ENCODE measurements at regions not wholly inside any gene's neighbourhood (a gene's known extent, or its start where the extent isn't known, plus 50 kb on each side); places are given as distances from the start of the nearest gene placed in this dataset.
A peak's percentile ranks its signal among the peaks of the same experiment; 100 is the strongest.

DNA sequence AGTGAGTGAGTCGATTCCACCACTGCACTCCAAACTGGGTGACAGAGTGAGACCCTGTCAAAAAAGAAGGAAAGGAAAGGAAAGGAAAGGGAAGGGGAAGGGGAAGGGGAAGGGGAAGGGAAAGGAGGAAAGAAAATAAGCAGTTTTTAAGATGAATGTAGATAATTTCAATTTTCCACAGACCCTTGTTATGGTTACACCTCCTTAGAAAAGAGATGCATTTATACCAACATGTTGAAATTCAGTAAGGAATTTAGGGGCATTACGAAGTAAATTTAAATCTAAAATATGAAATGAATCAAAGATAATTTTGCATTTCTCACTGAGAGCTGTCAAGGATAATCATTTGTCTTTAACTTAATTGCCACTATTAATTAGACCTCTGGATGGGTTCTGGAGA lies 146.5 kb upstream of the TMC3 start:
- DNase-seq = no peak

DNA sequence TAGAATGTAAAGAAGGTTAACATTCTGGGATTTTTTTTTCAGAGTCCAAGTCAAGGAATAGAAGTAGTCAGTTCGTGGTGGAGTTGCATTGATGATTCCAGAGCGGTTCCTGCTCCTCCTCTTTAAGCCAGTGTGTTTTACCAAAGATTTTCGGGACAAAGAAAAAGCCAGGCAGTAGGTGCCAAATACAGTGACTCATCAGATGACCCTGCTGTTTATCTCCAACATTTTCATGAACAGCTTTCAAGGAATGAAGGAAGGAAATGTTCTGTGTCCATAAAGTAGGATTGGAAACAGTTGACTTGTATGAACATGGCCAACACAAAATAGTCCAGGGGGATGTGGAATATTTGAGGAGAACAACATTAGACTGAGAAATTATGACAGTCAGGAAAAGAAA lies 142.4 kb upstream of the TMC3 start:
- no peak for DNase-seq

DNA sequence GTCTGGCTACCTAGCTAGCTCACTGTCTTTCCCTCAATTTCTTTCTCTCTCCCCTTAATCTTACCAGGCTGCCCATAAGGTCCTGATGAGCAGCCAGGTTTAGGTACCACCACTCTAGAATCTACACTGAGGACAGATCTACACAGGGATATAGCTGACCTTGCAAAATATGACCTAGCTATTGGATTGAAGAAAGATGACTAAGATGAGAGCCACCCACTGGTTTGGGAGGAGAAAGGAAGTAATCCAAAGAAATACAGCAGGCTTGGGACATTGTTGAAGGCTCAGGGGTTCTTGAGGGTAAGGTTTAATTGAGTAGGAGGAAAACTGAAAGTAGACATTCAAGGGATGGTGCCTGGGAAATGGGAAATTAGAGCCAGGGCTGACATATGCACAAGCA lies 142.0 kb upstream of the TMC3 start:
- no peak for DNase-seq

DNA sequence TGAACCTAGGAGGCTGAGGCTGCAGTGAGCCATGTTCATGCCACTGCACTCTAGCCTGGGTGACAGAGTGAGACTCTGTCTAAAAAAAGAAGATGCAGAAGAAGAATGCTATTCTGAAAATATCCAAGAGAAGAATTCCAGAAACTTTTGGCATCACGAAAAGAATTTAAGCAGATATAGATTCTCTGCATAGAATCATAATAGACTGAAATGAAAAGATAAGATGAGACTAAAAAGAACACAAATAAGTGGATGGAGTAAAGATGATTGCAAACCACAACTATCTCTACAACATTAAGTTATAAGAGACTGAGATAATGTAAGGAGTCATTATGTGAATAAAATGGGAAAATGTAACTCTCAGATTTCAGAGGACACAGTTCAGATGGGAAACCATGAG lies 140.7 kb upstream of the TMC3 start:
- no peak for DNase-seq

DNA sequence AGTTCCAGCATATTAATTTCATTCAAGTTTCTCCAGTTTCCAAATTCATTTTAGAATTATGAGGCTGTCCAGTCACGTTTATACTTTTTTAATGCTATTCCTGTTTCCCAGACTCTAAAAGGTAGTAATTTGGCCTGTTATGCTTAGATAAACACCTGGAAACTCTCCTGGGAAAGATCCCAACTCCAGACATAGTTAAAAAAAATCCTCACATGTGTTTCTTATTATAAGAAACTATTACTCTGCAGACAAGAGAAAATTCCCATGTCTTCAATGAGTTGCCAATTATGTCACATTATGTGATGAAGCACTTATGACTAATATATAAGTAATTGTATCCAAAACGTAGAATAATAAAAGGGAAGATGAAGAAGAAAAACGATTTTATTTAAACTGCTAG lies 137.1 kb upstream of the TMC3 start:
- DNase-seq = no peak

DNA sequence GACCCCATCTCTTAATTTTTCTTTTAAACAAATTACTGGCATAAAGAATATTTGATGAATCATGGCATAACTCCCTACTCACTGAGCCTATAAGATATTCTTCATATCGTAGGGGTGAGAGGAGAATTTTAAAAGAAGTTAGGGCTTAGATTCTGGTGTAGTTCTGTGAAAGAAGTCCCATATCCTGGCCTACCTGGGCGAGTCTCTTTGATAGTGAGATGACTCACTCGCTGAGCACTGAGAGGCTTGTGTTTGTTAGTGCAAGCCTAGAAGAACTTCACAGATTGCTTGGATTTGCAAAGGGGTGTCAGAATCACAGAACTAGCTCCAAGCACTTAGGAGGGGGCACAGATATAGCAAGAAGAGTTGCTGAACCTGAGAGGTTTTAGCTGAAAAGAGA lies 133.8 kb upstream of the TMC3 start:
- DNase-seq = no peak

DNA sequence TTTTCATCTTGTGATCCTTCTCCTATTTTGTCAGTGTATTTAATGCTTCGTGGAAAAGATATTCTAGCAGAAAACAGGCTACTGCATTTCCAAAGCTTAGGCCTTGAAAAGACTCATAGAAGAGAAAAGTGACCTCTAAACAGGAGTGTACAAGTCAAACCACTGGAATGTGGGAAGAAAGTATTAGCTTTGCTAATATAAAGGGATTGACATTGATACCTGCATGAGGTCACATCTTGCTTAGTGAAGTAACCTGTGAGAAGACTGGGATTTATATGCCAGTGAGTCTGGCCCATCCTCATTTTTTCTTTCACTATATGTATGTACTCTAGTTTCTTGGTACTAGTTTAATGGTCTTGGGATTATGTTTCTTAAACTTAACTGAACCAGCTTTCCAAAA lies 132.9 kb upstream of the TMC3 start:
- DNase-seq = no peak

DNA sequence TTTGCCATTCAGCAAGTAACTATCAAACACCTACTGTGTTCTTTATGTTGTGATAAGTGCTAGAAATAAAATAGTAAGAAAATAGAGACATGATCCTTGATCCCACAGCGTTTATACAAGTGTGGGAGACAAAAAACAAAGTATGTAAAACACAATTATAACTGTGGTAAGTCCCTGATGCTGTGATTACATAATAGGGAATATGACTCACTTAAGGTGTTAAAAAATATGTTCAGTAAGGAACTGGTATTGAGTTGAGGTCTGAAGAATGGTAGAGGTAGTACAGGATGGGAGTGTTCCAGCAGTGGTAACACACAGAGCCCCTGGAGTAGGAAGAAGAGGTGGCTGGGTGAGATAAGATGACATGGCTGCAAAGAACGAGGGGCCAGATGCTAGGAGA lies 132.1 kb upstream of the TMC3 start:
- DNase-seq = no peak

DNA sequence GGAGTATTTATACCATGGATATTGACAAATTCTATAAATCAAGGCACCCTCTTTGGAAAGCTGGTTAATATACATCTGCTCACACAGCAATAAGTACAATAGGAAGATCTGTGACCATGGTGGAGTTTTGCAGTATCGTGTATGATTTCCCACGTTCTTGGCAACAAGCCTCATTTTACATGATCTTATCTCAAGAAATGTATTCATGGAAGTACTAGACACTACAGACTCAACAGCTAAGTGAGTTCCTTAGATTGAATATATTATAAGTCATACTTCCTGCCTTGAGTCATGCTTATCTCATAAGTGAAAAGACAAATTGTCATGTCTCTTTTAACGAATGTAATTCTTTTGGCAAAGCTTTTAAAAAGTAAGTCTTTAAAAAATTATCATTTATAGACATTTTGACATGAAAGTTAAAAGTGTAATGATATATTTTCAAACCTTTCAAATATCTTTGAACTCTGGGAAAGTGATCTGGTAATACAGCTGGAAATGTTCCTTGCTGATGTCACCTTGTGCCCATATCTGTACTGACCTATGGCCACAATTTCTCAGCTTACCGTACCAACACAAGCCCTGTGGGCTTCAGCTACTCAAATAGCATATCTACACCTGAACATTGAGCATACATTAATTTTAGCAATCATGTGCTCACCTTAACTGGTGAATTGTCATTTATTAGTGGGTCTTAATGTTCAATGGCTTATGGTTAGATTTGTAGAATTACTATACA lies 130.3 kb upstream of the TMC3 start:
- no peak for DNase-seq

DNA sequence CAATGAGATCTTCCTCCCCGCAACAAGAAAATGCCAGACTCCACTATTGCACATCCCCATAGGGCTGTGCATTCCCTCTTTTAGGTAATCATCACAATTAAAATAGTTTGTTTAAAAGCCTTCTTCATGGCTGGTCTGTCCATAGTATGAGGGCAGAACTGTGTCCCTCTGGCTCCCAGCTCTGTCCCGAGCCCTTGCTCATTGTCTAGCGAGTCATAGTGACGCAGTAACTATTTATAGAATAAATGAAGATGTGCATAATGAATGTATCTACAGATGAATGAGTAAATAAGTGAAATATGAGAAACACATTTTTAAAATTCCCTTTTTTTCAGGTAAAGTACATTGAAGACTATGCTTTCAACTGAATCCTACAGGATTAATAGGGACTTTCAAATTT lies 128.4 kb upstream of the TMC3 start:
- no peak for DNase-seq

DNA sequence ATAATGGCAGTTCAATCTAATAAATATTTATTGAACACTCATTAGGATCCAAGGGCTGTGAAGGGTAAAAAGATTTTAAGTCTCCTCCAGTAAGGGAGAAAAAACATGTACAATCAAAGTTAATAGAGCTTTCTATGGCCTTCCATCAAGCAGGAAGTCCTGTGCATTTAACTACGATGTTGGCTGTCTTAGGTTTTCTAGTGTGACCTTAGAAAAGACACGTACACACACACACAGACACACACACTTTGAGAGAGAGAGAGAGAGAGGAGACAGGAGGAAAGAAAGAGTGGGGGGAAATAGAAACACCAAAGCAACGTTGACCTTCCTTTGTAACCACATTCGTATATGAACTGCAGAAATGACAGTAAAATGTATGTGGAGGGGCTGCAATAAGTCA lies 126.1 kb upstream of the TMC3 start:
- no peak for DNase-seq

DNA sequence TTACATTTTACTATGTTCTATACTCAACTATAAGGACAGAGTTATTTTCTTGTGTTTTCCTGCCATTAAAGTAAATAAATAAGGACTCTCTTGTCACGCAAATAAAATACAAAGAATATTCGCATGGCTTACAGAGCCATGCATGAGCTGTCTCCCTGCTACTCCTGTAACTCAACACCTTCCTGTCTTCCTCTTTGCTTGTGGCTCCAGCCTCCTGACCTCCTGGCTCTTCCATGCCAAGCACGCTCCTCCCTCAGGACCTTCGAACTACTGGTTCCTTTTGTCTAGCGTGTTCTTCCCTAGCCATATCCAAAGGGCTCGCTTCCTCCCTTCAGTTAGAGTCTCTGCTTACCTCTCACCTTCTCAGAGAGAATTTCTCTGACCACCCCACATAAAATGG lies 124.3 kb upstream of the TMC3 start:
- DNase-seq = no peak

DNA sequence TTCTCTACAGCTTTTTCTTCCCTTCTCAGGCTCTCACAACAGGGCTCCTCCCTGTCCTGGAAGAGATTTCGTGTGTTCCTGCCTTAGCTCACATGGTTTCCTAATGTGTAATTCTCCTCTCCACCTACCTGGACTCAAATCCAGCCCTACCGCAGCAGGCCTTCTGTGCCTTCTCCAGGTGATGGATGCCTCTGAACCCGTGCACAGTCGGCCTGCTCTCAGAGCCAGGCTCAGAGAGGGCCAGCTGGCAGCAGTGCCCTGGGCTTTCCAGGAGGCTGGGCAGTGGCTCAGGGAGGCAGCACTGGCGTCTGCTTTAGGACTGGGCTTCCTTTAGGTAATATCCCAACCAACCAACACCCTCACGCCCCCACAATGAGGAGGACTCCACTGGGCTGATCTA lies 123.2 kb upstream of the TMC3 start:
- no peak for DNase-seq

DNA sequence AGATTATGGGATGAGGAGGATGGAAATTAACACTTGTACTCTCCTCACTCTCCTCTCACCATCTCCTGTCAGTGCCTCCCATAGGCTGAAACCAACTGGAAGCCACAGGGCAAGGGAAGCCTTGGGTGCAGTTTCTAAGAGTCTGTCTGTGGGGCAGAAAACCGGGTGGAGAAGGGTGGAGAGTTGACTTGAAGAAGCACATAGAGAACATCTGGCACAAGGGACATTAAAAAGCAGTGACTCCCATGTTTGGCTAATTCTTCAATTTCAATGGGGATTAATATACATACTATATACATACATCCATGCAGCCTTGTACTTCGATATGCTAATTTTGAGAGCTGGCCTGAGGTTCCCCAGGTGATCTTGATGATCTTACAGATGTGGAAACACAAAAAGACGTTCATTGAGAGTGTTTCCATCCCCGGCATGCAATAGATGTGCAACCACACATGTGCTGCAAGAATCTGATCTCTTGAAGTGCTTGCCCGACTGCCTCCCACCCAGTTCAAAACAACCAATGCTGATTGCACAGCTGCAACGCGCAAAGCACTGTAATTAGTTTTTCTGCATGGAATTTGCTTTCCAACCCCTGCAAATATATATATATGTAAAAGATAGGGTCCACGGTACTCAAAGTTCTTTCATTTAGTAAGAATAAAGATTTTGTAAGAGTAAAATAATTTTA lies 121.9 kb upstream of the TMC3 start:
- no peak for DNase-seq

DNA sequence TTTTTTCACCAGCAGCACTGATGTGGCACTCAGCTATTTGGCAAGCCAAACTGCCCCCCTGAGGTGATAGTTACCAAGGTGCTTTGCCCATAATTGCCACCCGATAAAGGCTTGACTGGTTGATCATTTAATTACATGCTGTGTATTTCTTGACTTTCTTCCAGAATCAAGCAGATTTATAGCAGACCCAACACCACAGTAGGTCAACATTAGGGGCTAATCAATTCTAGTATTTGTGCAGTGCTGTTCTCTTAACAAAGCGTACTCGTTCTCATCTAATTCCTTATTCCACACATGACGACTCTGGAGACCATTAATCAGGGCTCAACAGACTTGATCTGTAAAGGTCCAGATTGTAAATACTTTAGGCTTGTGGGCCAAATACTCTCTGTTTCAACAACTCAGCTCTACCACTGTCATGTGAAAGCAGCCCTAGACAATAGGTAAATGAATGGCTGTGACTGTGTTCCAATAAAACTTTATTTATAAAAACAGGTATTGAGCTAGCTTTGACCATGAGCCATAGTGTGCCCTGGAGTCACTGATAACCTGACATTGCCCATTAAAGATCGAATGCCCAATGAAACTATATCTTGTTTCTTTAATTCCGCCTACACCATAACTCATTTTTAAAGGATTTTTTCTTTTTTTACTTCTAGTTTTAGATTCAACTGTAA lies 119.1 kb upstream of the TMC3 start:
- no peak for DNase-seq

DNA sequence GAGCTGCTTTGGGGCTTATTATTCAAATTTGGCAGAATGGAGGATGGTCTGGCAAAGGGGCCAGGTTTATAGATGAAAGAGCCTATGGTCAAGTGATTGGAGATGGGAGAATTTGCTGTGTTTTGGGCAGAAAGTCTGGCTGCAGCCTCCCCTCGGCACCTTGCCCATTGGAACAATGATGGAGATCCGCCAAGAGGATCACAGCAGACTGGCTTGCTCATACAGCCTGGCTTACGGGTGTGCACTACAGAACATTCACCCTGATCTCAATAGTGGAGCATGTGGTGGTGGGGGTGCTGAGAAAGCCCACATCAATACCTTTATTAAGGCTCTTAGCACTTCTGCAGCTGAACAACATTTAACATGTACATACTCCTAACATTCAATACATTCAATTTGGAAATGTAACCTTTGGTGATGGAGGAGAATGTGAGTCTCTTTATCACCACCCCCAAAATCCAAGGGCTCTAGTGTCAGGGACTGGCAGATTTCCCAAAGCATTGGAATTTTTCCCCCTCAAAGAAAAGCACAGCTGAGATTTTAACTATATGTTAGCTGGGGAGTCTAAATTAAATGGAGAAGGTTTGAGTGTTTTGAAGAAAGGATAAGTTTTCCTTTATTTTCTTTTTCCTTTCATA lies 118.4 kb upstream of the TMC3 start:
- DNase-seq = peak; percentile 11

DNA sequence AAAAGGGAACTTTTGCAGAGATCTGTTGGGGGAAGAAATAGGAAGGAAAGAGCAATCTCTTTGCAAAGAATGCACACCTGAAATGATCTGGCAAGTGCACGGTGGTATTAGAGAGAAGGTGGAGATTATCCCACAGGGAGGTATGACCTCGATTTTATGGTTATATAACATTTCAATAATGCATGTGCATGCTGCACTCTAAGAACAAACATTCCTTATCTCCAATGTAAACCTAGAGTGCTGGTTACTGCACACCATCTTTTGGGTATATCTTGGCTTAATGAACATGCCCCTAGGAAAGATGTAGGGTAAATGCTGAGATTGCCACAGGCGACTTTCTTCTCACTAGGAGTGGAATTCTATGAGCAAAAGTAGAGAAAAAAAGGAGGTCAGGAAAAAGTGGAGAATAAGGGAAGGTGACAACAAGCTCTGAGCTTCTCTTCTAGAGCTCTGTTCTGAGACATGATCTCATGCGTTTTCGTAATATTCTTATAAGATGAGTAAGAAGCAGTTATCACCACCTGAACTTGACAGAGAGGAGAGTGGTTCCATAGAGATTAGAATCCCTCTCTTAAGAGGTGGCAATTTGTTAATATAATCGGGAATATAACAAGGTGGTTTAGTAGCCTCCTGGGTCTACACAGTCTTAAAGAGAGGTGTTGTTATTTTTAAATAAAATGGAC lies 117.5 kb upstream of the TMC3 start:
- DNase-seq = no peak

DNA sequence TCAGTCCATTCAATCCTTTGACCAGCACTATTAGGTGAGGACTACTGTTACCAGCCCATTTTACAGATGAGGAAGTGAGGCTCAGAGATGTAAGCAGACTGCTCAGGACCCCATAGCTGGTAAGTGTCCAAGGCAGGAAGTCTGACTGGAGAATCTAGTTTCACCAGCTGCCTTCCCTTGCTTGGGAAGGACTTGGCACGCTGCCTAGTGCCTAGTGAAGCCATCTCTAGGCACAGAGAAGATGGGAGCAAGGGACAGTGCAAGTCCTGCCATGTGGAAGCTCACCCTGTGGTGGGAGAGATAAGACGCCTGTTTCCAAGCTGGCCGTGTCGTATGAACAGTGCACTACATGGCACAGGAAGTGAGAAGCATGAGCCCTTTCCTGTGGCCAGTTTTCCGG lies 111.8 kb upstream of the TMC3 start:
- no peak for DNase-seq

DNA sequence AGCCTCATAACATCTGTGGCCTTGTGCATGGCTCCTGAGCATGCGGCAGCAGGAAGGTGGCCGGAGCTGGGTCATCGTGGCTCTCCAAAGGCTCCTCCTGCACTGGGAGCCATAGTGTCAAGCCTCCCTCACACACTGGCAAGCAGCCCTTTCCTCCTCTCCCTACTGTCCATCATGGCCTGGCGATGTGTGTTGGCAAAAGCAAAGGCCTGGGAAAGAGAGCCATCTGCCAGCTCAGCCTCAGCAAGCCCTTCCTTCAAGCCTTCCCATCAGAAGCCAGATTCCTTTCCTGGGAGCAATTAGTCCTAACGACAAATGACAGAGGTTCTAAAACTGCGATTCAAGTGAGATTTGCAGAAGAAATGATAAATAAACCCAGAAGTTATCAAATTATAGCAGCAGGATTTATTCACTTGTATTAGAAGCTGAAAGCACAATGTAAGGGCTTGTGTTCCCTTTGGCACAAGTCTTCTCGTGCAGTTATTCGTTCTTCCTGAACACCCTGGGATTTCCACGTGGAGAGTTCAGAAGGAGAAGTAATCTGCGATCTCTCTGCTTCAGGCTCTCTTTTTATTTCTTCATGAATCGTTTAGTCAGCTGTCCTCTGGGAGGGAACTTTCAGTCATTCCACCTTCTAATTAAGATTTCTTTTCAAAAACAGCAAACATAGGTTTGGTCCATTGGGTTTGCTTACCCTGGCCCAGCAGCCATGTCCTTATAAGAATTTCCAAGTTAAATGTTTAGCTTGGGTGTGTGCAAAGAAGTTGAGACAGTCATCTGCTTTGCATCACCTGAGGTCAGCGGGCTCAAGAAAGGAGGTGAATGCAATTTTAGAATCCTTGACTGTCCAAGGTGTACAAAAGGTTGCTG lies 110.3 kb upstream of the TMC3 start:
- DNase-seq = no peak

DNA sequence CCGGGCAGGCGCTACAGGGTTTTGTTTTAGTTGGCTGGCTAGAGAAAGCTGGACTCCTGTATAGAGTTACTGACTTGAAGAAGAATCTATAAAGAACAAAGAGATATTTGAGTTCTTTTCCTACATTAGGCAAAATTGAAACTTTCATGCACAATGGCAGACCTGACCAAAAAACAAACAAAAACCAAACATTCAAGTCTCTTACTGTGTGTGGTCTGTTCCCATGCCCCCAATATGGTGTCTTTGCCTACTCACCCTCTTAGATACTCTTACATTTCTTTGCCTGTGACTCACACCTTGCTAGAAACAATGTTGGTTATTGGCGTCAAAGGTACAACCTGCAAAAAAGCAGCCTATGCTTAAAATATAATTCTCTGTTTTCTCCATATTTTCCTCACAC lies 109.5 kb upstream of the TMC3 start:
- DNase-seq = no peak

DNA sequence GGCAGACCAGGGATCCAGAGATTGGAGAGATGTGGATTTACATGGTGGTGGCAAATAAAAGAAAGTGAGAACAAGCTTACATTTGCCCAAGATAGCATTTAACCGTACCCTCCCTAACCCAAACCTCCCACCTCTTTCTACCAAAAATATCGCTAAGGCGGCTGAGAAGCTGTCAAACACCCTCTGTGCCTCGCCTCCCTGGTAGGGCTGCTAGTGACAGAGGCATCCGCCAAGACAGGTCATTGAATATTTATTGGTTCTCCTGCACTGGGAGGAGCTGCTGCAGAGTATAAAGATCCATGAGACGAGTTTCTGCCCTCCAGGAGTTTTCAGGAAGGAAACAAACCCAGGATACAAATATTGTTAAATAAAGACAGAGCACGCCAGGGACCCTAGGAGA lies 107.3 kb upstream of the TMC3 start:
- DNase-seq = no peak

DNA sequence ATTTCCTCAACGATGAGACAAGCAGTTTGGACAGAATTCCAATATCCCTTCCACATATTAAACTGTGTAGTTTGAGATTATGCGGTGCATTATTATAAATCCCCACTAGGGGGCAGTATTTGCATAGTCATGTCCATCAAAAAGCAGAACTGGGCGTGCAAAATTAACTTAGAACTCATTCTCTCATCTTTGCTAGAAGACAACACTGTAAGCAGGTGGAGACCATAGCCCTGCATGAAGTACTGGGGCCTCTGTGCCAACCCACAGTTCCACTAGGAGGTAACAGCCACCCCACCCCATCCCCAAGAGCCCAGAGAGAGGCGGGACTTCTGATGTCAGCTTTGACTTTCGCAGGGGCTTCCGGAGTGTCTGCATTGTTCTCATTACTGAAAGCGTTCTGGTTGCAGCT lies 106.6 kb upstream of the TMC3 start:
- DNase-seq = peak; percentile 6
